Adrenal gland (tissue), 9 donors: ENCODE measurements at regions not wholly inside any gene's neighbourhood (a gene's known extent, or its start where the extent isn't known, plus 50 kb on each side); places are given as distances from the start of the nearest gene placed in this dataset.

Experiments used
- DNase-seq, 7 donors: peaks; one replicate each; pipeline ENCODE4 v3.0.0-alpha.2; 2019 to 2020
- H3K27ac ChIP-seq, 5 donors: fragments of 200-600 bp; sonication (generic) in 4 of 5; 1 replicate in 3 of 5; 2 replicates in 2 of 5; pipeline versions ENCODE4 v1.5.1 to v1.8.0; 2016 to 2020; ENCODE audit warnings: mild to moderate bottlenecking in 1 of 5
- H3K27me3 ChIP-seq: fragments of 200-600 bp; 2 replicates; pipeline ENCODE4 v1.8.0; 2021
- H3K36me3 ChIP-seq, 2 donors: fragments of 200-600 bp; replicated peaks in 1 of 2; 1 replicate in 1 of 2; 2 replicates in 1 of 2; pipeline versions ENCODE4 v1.5.1 to v1.8.0; 2018 to 2022
- H3K4me1 ChIP-seq, 2 donors: fragments of 200-600 bp; replicated peaks in 1 of 2; 1 replicate in 1 of 2; 2 replicates in 1 of 2; pipeline versions ENCODE4 v1.5.1 to v1.8.0; 2018 to 2021
- H3K4me3 ChIP-seq, 4 donors: fragments of 200-600 bp; sonication (generic) in 3 of 4; one replicate each; pipeline ENCODE4 v1.5.1; 2016 to 2018
- H3K9me3 ChIP-seq, 3 donors: fragments of 200-600 bp; sonication (generic) in 1 of 3; replicated peaks in 1 of 3; 1 replicate in 2 of 3; 2 replicates in 1 of 3; pipeline versions ENCODE4 v1.5.1 to v1.8.0; 2016 to 2021
- POLR2A ChIP-seq, 2 donors: fragments of 450-650 bp; IDR thresholded peaks; one replicate each; pipeline ENCODE4 v1.6.1; 2017; ENCODE audit warnings: antibody characterized with exemption in 2 of 2, mild to moderate bottlenecking in 2 of 2, moderate library complexity in 1 of 2
- WGBS, 4 donors: extraction: QIAGEN DNeasy Blood & Tissue Kit in 2 of 4; methylation state at CpG; one replicate each; pipeline versions ENCODE4 v1.1.5 to v1.1.7; 2013 to 2017; 5-methylcytosine and 5-hydroxymethylcytosine counted together
- intact Hi-C, 2 donors: fragments of 100-400 bp; cut with DNase I; formaldehyde crosslinking; loops; one replicate each; pipeline versions ENCODE4 v1.14.1 to v1.15.0; 2022 to 2023
- TF ChIP-seq, protein P1 (sequence below), 6 experiments: fragments of 450-650 bp in 4 of 6; fragments of 200-600 bp in 2 of 6; sonication (generic) in 1 of 6; IDR thresholded peaks; 1 replicate in 5 of 6; 2 replicates in 1 of 6; pipeline versions ENCODE4 v1.5.1 to v1.8.0; 2016 to 2021; ENCODE audit warnings: antibody characterized with exemption in 6 of 6, mild to moderate bottlenecking in 2 of 6, moderate library complexity in 1 of 6
- donor health status: healthy with polysubstance abuse.
- donor health status: Bipolar disorder and iron deficiency.
- donor health status: DM: yes; HTN: yes; CAD: no.
- donor health status: DM: no; HTN: no; CAD: no.
- donor health status: DM: no; HTN: no; CAD: no.

DNA sequence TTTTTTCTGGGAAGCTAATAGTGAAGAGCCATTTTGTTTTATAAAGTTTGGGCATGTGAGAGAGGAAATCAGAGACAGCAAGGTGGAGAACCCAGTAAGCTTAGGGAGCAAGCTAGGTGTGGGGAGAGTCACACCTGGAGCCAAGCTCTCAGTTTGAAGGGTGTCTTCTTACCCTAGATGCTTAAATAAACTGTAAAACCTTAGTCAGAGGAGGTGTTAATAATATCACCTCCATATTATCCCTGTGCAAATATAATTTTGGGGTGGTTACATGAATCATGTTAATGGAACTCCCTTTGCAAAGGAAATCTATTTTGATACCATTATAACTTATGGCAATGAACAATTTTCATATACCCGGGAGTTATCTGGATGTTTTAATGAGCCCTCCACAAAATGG is 246.2 kb upstream of the PLET1 start:
- DNase-seq: no peak
- no peaks in the 10 kb centered on the region for H3K4me1 ChIP-seq
- 71 to 79% (median 75%) methylated on average over 1 of the region's 1 CpG for WGBS, 4 donors

GRCh38 chr11:112507281-112507680 is 246.6 kb upstream of the PLET1 start:
- TF ChIP-seq, protein P1, sequence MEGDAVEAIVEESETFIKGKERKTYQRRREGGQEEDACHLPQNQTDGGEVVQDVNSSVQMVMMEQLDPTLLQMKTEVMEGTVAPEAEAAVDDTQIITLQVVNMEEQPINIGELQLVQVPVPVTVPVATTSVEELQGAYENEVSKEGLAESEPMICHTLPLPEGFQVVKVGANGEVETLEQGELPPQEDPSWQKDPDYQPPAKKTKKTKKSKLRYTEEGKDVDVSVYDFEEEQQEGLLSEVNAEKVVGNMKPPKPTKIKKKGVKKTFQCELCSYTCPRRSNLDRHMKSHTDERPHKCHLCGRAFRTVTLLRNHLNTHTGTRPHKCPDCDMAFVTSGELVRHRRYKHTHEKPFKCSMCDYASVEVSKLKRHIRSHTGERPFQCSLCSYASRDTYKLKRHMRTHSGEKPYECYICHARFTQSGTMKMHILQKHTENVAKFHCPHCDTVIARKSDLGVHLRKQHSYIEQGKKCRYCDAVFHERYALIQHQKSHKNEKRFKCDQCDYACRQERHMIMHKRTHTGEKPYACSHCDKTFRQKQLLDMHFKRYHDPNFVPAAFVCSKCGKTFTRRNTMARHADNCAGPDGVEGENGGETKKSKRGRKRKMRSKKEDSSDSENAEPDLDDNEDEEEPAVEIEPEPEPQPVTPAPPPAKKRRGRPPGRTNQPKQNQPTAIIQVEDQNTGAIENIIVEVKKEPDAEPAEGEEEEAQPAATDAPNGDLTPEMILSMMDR (IDR thresholded peaks at IDR 0.05): no peak
- no peak for TF ChIP-seq POLR2A (IDR thresholded peaks at IDR 0.05)
- no peaks in the 10 kb centered on the region for H3K27me3 ChIP-seq
- no peak overlapping the region for H3K4me3 ChIP-seq
- no peaks in the 10 kb centered on the region for H3K4me1 ChIP-seq
- no peaks in the 10 kb centered on the region for H3K9me3 ChIP-seq
- 43 to 67% (median 56%) methylated on average over 2 of the region's 2 CpGs for WGBS, 4 donors
- no peak overlapping the region for H3K27ac ChIP-seq
- H3K36me3 ChIP-seq: no peaks in the 10 kb centered on the region
- intact Hi-C loops: no loop called here
- no peak for DNase-seq

More for the DNA sequence above, 246.2 kb upstream of the PLET1 start:
- intact Hi-C loops: no loop called here
- Histone ChIP-seq H3K36me3 (no peaks in the 10 kb centered on the region), H3K9me3 (no peaks in the 10 kb centered on the region), H3K4me3 (no peak overlapping the region), H3K27ac (no peak overlapping the region), H3K27me3 (no peaks in the 10 kb centered on the region)
- no peak for TF ChIP-seq POLR2A (IDR thresholded peaks at IDR 0.05)
- TF ChIP-seq, protein P1 (IDR thresholded peaks at IDR 0.05): no peak

DNA sequence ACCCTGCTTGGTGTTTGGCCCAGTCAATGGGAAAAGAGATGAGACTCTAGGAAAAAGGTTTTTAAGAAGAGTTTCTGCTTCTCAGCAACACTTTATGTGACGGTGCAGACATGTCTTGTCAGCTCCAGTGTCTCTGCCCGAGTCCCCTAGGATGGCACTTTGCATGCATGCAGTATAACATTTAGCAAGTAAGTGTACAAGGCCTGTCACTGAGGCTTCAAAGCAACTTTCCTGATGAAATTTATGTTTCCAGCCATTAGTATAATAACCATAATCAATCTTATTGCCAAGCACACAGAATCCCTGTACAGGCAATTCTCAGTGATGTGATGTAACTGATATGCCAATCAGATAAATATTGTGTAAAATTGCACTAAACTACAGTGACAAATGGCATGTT is 248.1 kb upstream of the PLET1 start:
- intact Hi-C loops: no loop called here

GRCh38 chr11:112509300-112509699 is 248.6 kb upstream of the PLET1 start:
- TF ChIP-seq, protein P1 (IDR thresholded peaks at IDR 0.05): no peak
- TF ChIP-seq POLR2A (IDR thresholded peaks at IDR 0.05): no peak
- intact Hi-C loops: no loop called here
- H3K27ac ChIP-seq: no peak overlapping the region
- DNase-seq: no peak
- WGBS, 4 donors: 70 to 88% (median 80%) methylated on average over 2 of the region's 2 CpGs
- no peaks in the 10 kb centered on the region for H3K27me3 ChIP-seq
- no peaks in the 10 kb centered on the region for H3K9me3 ChIP-seq
- H3K4me3 ChIP-seq: no peak overlapping the region
- no peaks in the 10 kb centered on the region for H3K36me3 ChIP-seq
- no peaks in the 10 kb centered on the region for H3K4me1 ChIP-seq

More for the DNA sequence above, 248.1 kb upstream of the PLET1 start:
- Histone ChIP-seq H3K9me3 (no peaks in the 10 kb centered on the region), H3K36me3 (no peaks in the 10 kb centered on the region), H3K4me3 (no peak overlapping the region), H3K27me3 (no peaks in the 10 kb centered on the region), H3K27ac (no peak overlapping the region), H3K4me1 (no peaks in the 10 kb centered on the region)
- 82 to 90% (median 88%) methylated on average over 2 of the region's 2 CpGs for WGBS, 4 donors
- TF ChIP-seq POLR2A (IDR thresholded peaks at IDR 0.05): no peak
- TF ChIP-seq, protein P1 (IDR thresholded peaks at IDR 0.05): no peak
- no peak for DNase-seq
